Iris pigment epithelial cell (primary cell): ENCODE measurements at regions not wholly inside any gene's neighbourhood (a gene's known extent, or its start where the extent isn't known, plus 50 kb on each side); places are given as distances from the start of the nearest gene placed in this dataset.

Source experiments
- DNase-seq: peaks from one replicate; pipeline ENCODE4 v3.0.0-alpha.2; 2011; ENCODE audit warnings: low read depth

DNA sequence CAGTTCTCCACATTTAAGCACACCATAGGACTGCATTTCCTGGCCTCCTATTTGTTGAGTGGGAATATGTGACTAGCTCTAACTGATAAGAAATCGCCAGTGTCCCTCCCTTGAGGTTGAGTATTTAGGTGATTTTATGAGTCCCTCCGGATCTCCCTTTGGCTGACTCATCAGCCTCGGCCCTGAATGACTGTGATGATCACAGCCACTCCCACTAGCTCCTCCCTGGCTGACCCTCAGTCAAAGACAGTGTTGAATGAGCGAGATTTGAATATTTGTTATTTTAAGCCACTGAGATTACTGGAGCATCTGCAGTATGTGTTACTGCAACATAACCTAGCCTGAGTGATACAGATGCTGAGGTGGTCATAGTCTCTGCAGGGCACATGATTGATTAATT lies 515.3 kb downstream of the EPHB1 start:
- no peak for DNase-seq

DNA sequence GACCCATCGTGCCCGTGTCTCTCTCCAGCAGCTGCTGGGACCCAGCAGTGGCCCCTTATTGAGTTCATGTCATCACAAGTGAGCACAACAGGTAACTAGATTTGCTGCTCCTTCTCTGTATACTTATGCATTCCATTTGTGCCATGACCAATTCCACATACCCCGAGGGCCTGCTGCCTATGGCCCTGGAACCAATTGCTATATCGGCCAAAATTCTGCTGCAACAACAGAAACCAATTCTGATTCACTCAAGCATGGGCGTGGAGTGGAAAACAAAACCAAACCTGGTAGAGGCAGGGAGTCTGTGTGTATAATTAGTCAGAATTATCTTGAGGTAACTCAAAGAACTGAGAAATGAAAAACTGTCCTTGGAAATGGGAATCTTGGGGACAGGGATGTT lies 516.6 kb downstream of the EPHB1 start:
- no peak for DNase-seq

DNA sequence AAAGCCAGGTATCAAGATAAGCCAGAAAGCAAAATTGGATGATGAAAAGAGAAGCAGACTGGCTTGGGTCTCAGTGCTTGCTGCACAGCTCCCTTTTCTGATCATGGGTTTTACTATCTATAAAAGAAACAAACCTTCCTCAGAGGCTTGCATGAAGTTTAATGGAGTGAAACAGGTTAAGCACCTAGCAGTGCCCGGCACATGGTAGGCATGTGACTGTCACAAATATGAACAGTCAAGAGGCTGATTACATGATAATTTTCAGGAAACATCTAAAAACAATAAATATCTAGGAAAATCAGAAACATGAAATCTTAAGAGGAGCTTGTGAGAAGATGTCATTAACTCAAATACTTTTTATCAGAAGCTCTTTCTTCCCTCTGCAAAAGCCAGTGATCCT lies 519.2 kb downstream of the EPHB1 start:
- DNase-seq: no peak

DNA sequence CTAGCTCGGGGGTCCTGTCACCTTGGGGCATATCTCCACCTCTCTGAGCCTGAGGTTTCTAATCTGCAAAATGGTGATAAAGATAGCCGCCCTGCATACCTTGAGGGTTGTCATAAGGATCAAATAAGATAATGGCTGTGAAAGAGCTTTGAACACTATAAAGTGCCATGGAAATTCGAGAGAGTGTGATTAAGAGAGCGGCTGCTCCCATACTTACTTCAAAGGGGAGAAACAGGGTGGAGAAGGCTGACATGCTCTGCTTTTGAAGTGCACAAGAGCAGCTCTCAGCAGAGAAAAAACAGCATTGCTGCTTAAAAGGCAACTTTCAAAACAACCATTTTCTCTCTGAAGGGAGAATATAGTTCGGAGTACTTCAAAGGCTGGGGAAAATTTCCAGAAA lies 529.2 kb downstream of the EPHB1 start:
- no peak for DNase-seq

DNA sequence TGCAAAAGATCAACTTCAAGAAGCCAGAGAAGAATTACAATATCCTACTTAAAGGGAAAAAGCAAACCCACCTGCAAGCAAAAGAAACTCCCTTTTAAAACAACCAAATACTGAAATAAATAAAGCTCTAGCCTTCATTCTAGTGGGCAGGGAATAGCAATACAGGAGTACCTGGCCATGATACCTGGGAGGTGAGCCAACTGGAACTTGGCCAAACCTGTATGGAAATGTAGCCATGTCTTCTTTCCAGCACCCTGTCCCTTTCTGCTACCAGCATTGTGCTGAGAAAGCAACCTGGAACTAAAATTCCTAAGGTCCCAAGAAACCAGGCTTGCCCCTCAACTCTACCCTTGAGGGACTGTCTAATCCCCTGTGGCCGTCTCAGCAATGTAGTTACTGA lies 530.0 kb downstream of the EPHB1 start:
- no peak for DNase-seq

DNA sequence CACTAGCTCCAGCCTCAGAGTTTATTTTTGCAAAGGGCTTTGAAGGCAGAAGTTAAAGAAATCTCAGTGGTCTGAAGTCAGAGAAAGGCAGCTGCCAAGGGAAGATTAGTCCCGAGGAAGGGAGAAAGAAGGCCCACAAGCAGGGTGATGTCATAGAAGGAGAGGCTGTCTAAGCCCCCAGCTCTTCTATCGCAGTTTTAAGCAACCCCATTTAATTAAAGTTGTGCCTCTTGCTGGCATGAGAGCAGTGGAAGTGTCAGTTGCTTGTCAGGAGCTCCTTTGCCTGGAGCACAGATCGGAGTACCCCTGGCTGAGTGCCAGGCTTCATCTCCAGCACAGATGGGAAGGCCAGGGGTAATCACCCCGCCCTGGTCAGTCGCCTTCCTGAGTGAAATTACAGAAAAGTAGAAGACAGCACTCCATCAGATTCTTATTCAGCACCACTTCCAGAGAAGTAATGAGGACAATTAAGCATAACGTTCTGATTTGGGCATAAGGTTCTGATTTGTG lies 530.7 kb downstream of the EPHB1 start:
- no peak for DNase-seq

DNA sequence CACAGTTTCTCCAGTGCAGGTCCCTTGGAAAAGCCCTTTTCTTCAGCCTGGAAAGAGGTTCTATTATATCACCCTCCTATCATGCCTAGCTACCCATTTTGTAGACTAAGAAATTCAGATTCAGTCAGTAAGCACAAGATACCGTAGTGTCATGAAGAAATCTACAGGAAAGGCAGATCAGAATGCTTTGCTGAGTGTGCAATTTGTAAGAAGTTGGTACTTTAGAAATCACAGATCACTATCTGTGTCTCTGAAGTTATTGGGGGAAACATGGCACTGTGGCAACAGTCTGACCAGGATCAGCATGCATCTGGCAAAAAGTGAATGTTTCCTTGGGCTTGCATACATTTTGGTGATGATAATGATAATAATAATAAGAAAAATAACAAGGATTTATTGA lies 531.8 kb downstream of the EPHB1 start:
- DNase-seq: no peak

DNA sequence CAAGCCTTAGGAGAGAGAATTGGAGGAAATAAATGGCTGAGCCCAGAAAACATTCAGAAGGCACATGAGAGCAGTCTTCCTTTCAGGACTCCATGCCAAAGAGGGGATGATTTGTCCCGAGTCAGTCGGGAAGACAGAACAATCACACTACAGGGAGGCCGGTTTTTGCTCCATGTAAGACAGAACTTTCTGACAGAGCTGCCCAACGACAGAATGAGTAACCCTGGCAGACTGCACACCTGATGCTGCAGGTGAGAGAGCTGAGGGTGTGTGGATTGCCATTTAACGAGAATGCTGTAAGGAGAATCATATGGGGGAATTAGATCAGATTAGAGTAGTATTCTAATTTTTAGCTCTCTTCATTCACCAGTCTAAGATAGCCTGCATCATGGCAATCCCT lies 533.0 kb downstream of the EPHB1 start:
- DNase-seq: no peak

DNA sequence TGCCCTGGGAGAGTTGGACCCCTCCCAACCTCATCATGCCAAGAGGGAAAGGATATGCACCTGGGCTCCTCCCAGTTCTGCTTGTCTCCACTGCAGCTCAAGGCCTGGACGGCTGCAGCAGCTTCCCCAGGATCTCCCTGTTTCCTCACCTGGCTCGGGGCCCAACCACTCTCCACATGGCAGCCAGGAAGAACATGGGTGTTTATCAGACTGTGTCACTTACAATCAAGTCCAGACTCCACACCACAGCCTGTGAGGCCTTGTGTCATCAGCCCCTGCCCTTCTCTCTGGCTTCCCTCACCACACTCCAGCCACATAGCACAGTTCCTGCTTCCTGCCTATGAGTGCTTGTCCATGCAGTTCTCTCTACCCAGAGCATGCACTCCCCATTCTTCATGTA lies 534.4 kb downstream of the EPHB1 start:
- DNase-seq: no peak

DNA sequence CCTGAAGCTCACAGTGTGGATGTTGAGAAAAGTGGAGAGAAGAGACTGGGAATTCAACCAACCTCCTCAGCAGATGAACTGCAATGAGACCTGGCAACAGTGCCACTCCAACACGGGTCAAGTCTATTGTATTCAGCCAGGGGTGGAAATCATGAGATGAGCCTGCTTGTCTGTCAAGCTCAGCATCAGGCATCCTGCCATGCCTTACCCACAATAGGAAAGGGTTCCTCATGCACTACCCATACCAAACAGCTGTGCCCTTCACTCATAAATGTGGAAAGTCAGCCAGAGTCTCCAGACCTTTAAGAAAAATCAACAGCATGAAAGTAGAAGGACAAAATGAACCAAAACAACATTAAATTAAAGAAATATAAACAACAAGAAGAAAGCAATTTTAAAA lies 542.1 kb downstream of the EPHB1 start:
- DNase-seq: no peak

DNA sequence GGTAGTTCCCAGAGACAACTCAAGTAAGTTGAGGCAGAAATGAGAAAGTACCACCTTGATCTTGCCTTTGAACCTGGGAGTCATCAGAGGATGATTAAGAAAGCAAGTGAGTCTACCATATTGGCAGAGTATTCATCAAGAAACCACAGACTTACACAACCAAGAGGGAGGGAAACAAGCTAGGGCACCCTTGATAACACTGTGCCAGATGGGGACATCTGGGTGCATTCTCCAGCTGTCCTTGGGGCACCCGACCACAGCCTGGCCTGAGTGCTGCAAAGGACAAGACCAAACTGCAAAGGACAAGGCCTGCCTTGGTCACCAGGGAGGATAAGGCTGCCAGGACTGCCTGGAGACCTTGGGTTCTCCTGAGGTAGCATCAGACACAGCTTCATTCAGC lies 553.6 kb downstream of the EPHB1 start:
- DNase-seq: no peak

DNA sequence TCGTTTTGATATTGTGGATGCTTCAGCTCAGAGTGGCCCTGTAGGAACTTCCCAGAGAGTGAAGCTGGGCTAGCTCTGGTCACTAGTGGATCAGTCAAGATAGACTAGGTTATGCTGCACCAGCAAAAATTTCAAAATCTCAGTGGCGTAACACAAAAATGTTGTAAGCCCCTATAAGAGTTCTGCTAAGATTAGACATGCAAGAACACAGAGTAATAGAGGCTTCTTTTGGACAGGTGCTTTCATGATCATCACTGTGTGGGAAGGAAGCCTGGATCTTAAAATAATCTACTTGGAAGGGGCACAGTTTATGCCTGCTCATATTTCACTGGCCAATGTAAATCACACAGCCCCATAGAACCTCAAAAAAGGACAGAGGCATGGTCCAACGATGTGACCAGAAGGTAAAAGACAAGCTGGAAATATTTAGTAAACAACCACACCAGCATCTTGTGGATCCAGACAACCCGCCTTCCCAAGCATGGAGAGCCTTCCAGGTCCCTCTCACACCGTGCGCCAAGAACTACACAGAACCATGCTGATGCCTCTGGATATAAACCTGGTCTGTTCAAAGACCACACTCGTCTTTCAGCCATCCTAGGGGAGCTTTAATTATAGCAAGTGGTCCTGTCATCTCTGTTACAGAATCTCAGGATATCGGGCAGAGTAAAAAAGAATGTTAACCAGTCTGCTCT lies 554.3 kb downstream of the EPHB1 start:
- DNase-seq: no peak

DNA sequence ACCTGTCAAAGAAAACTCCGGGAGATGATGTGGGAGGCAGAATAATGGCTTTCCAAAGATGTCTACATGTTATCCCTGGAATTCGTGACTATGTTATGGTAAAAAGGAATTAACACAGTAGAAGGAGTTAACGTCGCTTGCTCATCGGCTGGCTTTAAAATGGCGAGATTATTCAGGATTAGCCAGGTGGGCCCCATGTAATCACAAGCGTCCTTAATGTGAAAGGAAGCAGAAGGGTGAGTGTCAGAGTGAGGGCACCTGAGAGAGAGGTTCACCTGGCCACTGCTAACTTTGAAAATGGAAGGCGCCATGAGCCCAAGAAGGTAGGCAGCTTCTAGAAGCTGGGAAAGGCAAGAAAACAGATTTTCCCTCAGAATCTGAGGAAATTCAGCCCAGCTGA lies 557.2 kb downstream of the EPHB1 start:
- DNase-seq: no peak

DNA sequence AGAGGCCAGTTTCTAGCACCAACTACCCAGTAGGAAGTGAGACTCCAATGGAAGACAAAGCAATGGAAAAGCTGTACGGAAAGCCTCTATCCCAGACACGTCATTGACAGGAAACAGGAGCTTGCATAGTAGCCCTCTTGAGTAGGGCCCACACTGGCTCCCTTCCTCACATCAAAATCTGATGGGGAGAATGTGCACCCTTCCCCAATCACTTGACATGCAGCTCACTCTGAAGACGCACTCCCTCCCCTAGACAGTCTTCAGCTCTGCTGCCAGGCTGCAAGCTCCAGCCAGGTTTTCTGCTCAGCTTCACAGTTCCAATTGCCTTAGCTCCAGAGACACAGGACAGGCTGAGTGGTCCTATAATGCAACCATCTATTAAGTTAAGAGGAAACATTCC lies 567.8 kb downstream of the EPHB1 start:
- DNase-seq: no peak

DNA sequence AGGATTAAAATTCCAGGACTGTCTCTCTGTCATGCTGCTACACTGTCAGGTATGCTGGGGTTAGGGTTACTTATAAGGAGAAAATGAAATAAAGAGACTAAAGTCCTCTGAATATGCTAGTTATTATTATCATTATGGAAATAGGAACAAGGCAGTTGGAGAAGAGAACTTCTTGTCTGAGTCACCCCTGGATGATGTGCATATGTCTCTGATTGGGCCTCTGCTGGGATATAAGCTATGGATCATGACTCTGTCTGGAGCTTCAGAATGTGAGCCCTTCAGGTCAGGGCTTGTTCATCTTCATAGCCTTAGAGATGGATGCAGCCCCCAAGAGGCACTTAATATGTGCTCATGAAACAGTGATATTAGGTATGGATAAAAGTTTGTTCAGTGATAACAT lies 569.6 kb downstream of the EPHB1 start:
- no peak for DNase-seq

DNA sequence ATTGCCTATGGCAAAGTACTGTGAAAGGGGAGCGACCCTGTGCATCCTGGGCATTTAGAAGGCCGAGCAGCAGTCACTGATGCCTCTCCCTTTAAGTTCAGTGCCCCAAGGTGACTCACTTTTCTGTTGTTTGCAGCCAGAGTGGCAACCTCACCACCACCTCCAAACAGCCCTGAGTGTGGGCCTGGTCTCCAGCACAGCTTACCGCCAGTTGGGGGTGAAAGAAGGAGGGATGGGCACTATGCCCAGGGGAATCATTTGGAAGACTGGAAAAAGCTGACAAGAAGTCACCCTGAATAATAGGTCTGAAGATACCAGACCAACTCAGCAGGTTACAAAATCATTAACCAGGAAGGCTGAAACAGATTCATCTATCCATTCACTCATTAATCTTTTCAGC lies 571.8 kb downstream of the EPHB1 start:
- no peak for DNase-seq

DNA sequence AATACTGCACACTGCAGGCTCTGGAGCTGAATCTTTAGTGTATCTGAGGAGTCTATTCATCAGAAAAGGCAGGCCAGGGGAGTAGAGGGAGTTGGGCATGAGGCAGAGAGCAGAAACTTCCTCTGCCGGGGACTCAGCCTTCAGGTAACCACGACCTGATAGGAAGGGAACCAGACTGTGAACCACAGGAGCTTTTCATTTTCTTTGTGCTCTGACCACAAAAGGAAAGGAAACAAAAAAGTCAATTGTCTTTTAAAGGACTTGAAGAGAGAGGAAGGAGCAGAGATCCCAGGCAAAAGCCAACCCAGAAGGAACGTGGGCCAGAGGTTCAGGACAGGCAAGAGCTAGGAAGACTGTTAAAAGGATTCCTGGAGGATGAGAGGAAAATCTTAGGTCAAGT lies 573.3 kb downstream of the EPHB1 start:
- DNase-seq: no peak

DNA sequence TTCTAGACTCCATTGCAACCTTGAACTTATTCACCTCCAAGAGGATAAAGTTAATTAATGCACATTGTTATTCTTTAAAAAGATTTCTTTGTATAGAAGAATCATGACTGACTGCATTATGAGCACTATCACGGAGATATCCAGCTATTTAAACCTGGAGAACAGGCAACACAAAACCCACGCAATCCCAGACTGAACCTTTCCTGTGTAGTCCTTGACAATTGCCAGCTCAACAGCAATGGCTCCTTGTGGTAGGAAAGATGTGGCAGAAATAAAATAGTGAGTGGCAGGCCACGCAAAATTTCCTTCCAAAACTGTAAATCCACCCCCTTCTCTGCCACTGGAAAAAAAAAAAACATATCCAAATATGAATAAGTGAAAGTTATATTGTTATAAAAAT lies 573.7 kb downstream of the EPHB1 start:
- no peak for DNase-seq

DNA sequence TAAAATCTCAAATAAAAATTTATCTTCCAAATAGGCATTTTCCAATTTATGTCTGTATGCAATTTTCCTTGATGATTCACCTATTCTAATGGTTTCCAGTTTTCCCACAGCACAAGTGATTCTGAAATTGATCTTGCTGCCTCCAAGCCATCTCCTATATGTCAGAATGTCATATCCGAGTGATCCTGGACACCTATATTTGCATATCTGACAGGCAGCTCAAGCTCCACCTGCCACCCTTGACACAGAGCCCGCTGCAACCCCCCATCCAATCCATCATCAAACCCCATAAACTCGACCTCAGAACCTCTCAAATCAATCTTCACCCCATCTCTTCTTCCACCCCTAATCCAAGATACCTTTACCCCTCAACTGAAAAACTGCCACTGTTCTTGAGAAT lies 579.5 kb downstream of the EPHB1 start:
- DNase-seq: no peak

DNA sequence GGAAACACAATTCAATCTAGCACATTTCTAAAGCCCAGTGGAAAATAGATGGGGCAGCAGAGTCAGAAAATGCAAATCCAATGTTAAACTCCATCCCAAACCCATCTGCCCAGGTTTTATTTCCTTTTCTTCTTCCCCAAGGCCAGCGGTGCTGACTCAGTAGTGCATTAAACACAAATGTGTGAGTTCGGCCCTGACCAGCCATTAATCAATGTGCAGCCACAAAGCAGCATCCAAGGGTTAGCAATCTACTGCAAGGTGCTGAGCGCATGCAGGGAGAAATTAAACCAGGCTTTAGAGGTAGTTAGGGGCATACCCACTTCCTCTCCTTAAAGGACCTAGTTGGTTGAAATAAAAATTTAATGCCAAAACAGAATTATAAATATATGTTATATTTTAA lies 583.3 kb upstream of the PPP2R3A start:
- DNase-seq: no peak

DNA sequence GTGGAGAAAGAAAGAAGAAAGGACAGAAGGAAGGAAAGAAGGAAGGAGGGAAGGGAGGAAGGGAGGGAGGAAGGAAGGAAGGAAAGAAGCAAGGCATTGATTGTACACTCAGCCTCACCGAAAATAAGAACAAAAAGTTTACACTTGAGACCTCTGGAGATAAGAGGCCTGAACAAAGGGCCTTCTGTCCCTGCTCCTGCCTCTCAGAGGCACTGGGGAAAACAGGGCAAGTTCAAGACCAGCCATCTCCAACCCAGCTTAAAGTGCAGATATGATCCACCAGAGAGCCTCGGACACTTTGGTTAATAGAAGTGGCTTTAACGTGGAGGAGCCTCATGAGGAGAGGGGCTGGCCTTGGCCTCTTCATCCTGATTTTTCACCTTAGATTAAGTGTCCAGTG lies 582.9 kb upstream of the PPP2R3A start:
- DNase-seq: no peak

DNA sequence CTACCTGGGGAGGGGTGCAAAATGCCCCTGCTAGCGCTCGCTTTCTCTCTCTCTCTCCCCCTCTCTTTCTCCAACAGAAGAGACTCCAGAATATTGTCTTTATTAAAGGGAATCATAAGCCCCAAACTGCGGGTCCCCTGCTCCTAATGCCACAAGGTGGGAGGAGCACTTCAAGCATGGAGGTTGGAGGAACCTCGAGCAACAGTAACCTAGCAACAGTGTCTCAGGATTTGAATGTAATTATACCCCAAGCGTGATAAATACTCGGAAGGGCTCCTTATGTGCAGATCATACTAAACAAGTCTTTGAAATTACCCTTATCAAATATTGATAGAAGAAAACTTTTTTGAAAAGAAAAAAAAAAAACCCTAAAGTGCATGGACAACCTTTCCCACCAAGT lies 582.2 kb upstream of the PPP2R3A start:
- no peak for DNase-seq

DNA sequence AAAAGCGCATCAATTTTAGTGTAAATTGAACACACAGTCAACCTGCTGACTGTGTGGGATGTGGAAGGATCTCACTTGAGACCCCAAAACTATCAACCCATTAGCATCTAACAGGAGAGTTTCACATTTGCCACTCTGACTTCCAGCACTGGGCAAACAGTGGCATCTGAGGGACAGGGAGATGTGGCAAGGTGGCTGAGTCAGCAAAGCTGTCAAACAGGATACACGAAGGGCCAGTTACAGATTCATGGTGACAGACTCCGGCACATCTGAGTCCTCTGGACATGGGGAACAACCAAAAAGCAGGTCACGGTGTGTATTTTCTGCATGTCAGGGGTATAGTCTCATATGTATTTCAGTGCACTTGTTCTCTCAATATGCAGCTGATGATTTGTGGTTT lies 573.4 kb upstream of the PPP2R3A start:
- no peak for DNase-seq

DNA sequence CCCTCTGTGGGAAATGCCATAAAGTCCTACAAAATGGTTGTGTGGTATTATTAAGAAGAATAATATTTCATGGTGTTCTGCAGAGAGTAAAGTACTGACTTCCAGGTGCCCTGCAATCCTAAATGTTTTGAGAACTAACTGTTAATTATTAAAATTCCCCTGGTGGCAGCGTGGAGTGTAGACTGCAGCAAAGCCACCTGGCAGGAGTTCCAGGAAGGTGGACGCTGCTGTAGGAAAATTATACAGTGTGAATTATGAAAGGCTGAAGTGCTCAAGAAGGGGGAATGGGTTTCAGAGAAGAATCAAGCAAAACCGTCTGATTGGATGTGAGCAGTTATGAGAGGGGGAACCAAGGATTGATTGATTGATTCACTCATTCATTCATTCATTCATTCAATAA lies 572.4 kb upstream of the PPP2R3A start:
- DNase-seq: no peak
